ENCODE measurements at regions not wholly inside any gene's neighbourhood (a gene's known extent, or its start where the extent isn't known, plus 50 kb on each side); places are given as distances from the start of the nearest gene placed in this dataset.

GRCh38 chr10:131675104-131675503, 225.7 kb upstream of the PPP2R2D start:
- Histone ChIP-seq H3K79me2 (ENCODE audit: control insufficient read depth, insufficient read depth, low read length) (no peaks in the 10 kb centered on the region), H3K4me1 (ENCODE audit: control insufficient read depth, extremely low read depth, insufficient read depth, low read length) (no peaks in the 10 kb centered on the region), H3K4me2 (ENCODE audit: insufficient read depth, low read length) (no peak overlapping the region), H3K9me1 (replicated peaks; ENCODE audit: control insufficient read depth, extremely low read depth, insufficient read depth, low read length) (no peaks in the 10 kb centered on the region), H3K9ac (replicated peaks; ENCODE audit: extremely low read depth, insufficient read depth, low read length) (no peak overlapping the region), H3K9me3 (replicated peaks; ENCODE audit: control insufficient read depth, insufficient read depth, low read length) (no peaks in the 10 kb centered on the region), H3K27ac (ENCODE audit: insufficient read depth, low read depth, low read length) (no peak overlapping the region), H3K4me3 (replicated peaks in 1 of 3; ENCODE audit: insufficient read depth in 1 of 3, low read depth in 1 of 3, low read length in 3 of 3) (no peak overlapping the region), H2AFZ (ENCODE audit: low read depth, low read length) (no peak overlapping the region), H3K27me3 (ENCODE audit: control insufficient read depth in 2 of 2, insufficient read depth in 2 of 2, low read length in 2 of 2) (no peaks in the 10 kb centered on the region), H3K36me3 (ENCODE audit: control insufficient read depth in 2 of 2, extremely low read depth in 1 of 2, insufficient read depth in 2 of 2, low read length in 2 of 2) (no peaks in the 10 kb centered on the region), H4K20me1 (replicated peaks; ENCODE audit: control insufficient read depth, extremely low read depth, insufficient read depth, low read length) (no peaks in the 10 kb centered on the region)
- no TSS peak for BruUV-seq (replicated peaks)
- FAIRE-seq: no peak
- CTCF ChIA-PET: no interaction called here
- dilution Hi-C loops (cut with MboI; ENCODE audit: extremely low pct_ligation_motif_present, low sequenced_read_pairs): no loop called here
- DNase-seq (ENCODE audit: low read depth, low spot score): no peak
- POLR2A ChIA-PET: no interaction called here
- TF ChIP-seq CTCF (IDR thresholded peaks at IDR 0.05; ENCODE audit: extremely low read depth in 1 of 2, insufficient read depth in 1 of 2, low read depth in 1 of 2, low read length in 2 of 2) (no peak), GATA2 (IDR thresholded peaks at IDR 0.05; ENCODE audit: insufficient read depth, insufficient read length, low read depth, low read length) (no peak), FOS (IDR thresholded peaks at IDR 0.05; ENCODE audit: borderline replicate concordance, insufficient read depth, low read length) (no peak), POLR2AphosphoS5 (IDR thresholded peaks at IDR 0.05; ENCODE audit: insufficient read depth, low read depth, low read length) (no peak), MYC (IDR thresholded peaks at IDR 0.05; ENCODE audit: low read depth, low read length) (no peak), POLR2A (IDR thresholded peaks at IDR 0.05; ENCODE audit: low read depth, low read length) (no peak), MAX (IDR thresholded peaks at IDR 0.05; ENCODE audit: insufficient read depth, insufficient read length) (no peak), EZH2 (IDR thresholded peaks at IDR 0.05; ENCODE audit: borderline replicate concordance, low read depth, low read length, severe bottlenecking) (no peak), JUN (IDR thresholded peaks at IDR 0.05; ENCODE audit: borderline replicate concordance, insufficient read depth, insufficient read length, low read depth) (no peak)
- intact Hi-C loops (cut with micrococcal nuclease): no loop called here
